ENCODE measurements at regions not wholly inside any gene's neighbourhood (a gene's known extent, or its start where the extent isn't known, plus 50 kb on each side); places are given as distances from the start of the nearest gene placed in this dataset.

- Histone ChIP-seq H3K36me3 (replicated peaks; ENCODE audit: control insufficient read depth, insufficient read depth, low read length) (no peaks in the 10 kb centered on the region), H3K4me3 (ENCODE audit: insufficient read depth, low read depth, low read length) (no peak overlapping the region), H3K27me3 (ENCODE audit: control insufficient read depth, insufficient read depth, low read length) (no peaks in the 10 kb centered on the region; the same call in 1 of the 2 replicates)
- DNase-seq: no peak
Measured at GRCh38 chr13:40319699-40320579, 346.5 kb downstream of the FOXO1 start.

DNA sequence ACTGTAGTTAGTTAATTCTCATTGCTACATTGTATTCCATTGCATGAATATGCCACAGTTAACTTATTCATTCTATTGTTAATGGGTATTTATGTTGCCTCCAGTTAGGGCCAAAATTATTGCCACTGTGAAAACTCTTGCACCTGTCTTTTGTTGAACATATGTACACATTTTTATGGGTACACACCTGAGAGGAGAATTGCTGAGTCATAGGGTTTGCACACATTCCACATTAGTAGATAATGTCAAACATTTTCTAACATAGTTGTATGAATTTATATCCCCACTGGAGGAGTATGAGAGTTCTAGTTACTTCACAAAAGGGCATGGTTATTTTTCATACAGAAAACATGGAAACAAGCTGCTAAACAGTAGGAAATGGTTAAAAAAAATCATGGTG lies 338.4 kb downstream of the FOXO1 start:
- H3K36me3 ChIP-seq (replicated peaks; ENCODE audit: control insufficient read depth, insufficient read depth, low read length): no peaks in the 10 kb centered on the region
- no peak for DNase-seq

DNA sequence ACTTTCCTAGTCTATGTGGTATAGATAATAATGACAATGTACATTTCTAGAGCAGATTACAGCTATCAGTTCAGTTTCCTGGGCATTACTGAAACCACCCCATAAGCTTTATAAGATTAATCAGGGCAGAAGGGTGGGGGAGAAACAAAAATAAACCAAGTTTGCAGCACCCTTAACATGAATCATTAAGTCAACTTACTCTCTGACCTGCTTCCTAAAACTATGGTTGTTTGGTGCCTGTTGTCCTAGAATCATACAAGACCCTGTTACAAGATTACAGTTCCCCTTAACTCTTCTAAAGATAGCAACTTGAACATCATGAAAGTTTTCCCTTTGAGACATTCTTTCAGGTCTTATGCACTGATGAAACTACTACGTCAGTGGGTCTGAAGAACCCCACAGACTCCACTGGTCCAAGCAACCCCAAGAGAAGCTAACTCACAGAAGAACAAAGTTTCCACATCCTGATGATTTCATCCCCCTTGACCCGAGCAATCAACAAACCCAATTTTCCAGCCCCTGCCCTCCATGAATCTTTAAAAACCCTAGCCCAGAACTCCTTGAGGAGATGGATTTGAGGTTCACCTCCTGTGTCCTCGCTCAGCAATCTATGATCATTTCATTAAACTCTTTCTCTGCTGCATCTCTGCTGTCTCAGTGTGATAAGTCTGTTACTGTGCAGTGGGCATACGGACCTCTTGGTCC lies 336.5 kb downstream of the FOXO1 start:
- Histone ChIP-seq H3K27me3 (ENCODE audit: control insufficient read depth, insufficient read depth, low read length) (no peaks in the 10 kb centered on the region), H3K4me3 (ENCODE audit: insufficient read depth, low read depth, low read length) (no peak overlapping the region), H3K36me3 (replicated peaks; ENCODE audit: control insufficient read depth, insufficient read depth, low read length) (no peaks in the 10 kb centered on the region)
- no peak for DNase-seq

More for the DNA sequence above, 338.4 kb downstream of the FOXO1 start:
- Histone ChIP-seq H3K27me3 (ENCODE audit: control insufficient read depth, insufficient read depth, low read length) (no peaks in the 10 kb centered on the region), H3K4me3 (ENCODE audit: insufficient read depth, low read depth, low read length) (no peak overlapping the region)

- DNase-seq: no peak
- H3K27me3 ChIP-seq (ENCODE audit: control insufficient read depth, insufficient read depth, low read length): no peaks in the 10 kb centered on the region
- H3K36me3 ChIP-seq (replicated peaks; ENCODE audit: control insufficient read depth, insufficient read depth, low read length): no peaks in the 10 kb centered on the region
- H3K4me3 ChIP-seq (ENCODE audit: insufficient read depth, low read depth, low read length): no peak overlapping the region
Measured at GRCh38 chr13:40330950-40331349, 335.5 kb downstream of the FOXO1 start.

DNA sequence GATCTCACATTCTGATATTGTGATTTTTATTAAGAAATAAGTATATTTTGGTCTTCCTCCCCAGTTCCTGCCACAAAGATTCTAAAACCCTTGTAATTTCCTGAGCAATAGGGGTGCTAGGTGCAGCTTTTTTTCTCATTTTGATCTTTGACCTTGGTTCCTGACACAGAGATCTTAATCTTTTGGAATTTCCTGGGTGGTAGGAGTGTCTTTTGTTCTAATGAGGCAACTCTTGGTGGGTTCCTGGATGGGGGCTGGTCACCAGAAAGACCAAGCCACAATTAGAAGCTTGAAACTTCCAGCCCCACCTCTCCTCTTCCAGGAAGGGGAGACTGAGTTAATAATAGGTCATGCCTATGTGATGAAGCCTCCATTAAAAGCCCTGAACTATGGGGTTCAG lies 334.6 kb downstream of the FOXO1 start:
- no peaks in the 10 kb centered on the region for H3K36me3 ChIP-seq (replicated peaks; ENCODE audit: control insufficient read depth, insufficient read depth, low read length)
- DNase-seq: no peak
- no peak overlapping the region for H3K4me3 ChIP-seq (ENCODE audit: insufficient read depth, low read depth, low read length)
- no peaks in the 10 kb centered on the region for H3K27me3 ChIP-seq (ENCODE audit: control insufficient read depth, insufficient read depth, low read length)

- Histone ChIP-seq H3K36me3 (replicated peaks; ENCODE audit: control insufficient read depth, insufficient read depth, low read length) (no peaks in the 10 kb centered on the region), H3K4me3 (ENCODE audit: insufficient read depth, low read depth, low read length) (no peak overlapping the region), H3K27me3 (ENCODE audit: control insufficient read depth, insufficient read depth, low read length) (no peaks in the 10 kb centered on the region)
- DNase-seq: no peak
Measured at GRCh38 chr13:40333226-40333625, 333.2 kb downstream of the FOXO1 start.

DNA sequence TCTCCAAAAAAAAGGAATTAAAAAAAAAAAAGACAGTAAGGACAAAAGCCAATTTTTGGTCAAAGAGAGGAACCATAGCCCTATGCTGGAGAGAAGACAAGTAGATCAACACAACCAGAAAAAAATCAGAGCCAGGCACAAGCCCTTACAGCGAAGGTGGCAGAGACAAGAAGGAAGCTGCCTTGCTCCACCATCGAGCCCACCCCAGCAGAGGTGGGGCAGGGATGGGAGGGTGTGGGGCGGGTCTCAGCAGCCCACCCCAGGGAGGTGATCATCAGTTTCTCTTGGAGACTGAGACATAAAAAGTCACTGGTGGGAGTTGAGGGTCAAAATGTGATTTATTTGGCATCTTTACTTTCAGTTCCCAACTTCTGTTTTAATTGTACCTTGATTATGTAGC lies 332.4 kb downstream of the FOXO1 start:
- H3K27me3 ChIP-seq (ENCODE audit: control insufficient read depth, insufficient read depth, low read length): no peaks in the 10 kb centered on the region
- no peaks in the 10 kb centered on the region for H3K36me3 ChIP-seq (replicated peaks; ENCODE audit: control insufficient read depth, insufficient read depth, low read length)
- no peak overlapping the region for H3K4me3 ChIP-seq (ENCODE audit: insufficient read depth, low read depth, low read length)
- no peak for DNase-seq

- H3K36me3 ChIP-seq (replicated peaks; ENCODE audit: control insufficient read depth, insufficient read depth, low read length): no peaks in the 10 kb centered on the region
- no peak overlapping the region for H3K4me3 ChIP-seq (ENCODE audit: insufficient read depth, low read depth, low read length)
- no peaks in the 10 kb centered on the region for H3K27me3 ChIP-seq (ENCODE audit: control insufficient read depth, insufficient read depth, low read length)
- DNase-seq: no peak
Measured at GRCh38 chr13:40334616-40335015, 331.8 kb downstream of the FOXO1 start.

DNA sequence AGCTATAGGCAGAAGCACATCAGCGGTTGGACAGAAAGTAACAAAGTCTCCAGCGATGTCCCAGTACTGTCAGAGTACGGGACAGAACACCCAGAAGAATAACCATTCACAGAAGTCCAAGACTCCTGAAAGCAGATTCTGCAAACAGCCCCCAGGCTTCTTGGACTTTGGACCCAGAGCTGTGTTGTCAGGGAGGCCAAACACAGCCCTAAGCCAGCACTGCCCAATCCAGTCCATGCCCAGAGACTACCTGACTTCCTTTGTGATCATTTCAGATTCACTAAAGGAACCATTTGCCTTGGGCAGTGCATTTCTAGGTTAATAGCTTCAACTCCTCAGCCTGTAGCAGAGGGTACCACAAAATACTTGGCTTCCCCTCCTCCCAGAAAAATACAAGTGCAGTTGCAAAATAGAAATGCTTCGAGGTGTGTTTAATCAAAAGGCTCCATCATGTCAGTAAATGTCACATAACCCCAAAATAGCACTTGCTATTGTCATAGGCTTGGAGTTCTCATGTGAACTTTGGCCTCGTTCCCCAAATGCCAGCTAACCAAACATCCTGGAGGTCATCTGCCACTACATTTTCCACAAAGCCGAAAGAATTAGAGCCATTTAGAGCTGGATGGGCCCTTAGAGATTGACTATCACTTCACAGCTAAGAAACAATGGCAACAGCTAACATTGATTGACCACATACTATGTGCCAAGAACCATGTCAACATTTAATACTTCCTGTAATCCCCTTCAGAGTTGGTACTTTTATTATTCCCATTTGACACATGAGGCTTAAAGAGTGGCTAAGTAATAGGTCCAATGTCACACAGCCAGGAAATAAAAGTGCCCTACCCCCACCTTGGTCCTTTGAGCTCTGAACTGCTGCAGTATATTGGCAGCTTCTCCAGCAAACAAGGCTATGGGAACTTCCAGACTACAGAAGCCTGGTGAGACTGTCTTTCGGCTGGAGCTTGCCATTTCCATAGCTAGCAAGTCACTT lies 329.9 kb downstream of the FOXO1 start:
- H3K36me3 ChIP-seq (replicated peaks; ENCODE audit: control insufficient read depth, insufficient read depth, low read length): no peaks in the 10 kb centered on the region
- no peak overlapping the region for H3K4me3 ChIP-seq (ENCODE audit: insufficient read depth, low read depth, low read length)
- H3K27me3 ChIP-seq (ENCODE audit: control insufficient read depth, insufficient read depth, low read length): no peaks in the 10 kb centered on the region
- DNase-seq: no peak

- Histone ChIP-seq H3K4me3 (ENCODE audit: insufficient read depth, low read depth, low read length) (no peak overlapping the region), H3K36me3 (replicated peaks; ENCODE audit: control insufficient read depth, insufficient read depth, low read length) (no peaks in the 10 kb centered on the region), H3K27me3 (ENCODE audit: control insufficient read depth, insufficient read depth, low read length) (no peaks in the 10 kb centered on the region)
- no peak for DNase-seq
Measured at GRCh38 chr13:40337651-40338050, 328.8 kb downstream of the FOXO1 start.

DNA sequence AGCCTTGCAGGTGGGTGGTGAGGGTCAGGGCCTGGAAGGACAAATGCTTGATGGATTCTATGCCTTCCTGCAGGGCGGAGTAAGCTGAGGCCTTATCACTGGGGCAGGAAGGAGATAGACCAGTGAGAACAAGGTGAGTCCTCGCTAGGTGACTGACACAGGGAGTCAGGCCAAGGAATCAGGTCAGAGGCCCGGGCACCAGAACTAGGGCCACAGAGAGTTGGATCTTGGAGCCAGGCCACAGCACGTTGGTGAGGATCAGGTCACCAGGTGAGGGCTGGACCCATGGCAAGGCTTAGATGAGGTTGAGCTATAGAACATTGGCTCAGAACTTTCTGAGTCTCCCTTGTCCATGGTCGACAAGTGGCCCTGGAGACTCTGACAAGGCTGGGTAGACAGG lies 328.2 kb downstream of the FOXO1 start:
- H3K36me3 ChIP-seq (replicated peaks; ENCODE audit: control insufficient read depth, insufficient read depth, low read length): no peaks in the 10 kb centered on the region
- DNase-seq: no peak
- H3K27me3 ChIP-seq (ENCODE audit: control insufficient read depth, insufficient read depth, low read length): no peaks in the 10 kb centered on the region
- no peak overlapping the region for H3K4me3 ChIP-seq (ENCODE audit: insufficient read depth, low read depth, low read length)

DNA sequence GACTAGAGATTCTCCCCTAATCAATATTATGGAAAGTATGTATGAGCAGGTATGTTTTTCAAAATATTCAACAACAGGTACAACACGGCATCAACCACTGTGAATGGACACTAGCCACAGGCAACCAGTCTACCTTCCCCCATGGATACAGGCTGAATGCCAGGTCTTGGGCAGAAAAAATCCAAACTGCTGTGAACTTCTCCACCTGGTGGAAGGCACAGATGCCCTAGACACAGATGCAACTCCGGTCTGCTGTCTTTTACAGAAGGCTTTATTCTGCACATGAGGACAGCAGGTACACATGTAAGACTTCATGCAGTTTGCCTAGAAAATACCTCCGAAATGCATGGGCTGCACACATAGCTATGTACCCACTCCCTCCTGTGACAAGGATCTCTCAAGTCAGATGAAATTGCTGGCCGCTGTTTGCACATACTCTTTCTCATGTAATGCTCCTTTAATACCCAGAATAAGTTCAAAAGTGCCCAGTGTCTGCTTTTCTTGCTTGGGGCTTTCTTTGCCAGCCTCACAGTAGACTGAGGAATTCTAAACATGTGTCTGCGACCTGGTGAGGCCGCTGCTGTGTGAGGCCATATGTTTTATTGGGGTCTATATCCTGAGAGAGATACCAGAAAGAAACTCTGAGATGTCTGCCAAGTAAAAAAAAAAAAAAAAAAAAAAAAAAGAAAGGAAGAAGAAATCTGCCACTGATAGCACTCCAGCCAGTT lies 325.9 kb downstream of the FOXO1 start:
- no peaks in the 10 kb centered on the region for H3K36me3 ChIP-seq (replicated peaks; ENCODE audit: control insufficient read depth, insufficient read depth, low read length)
- no peak overlapping the region for H3K4me3 ChIP-seq (ENCODE audit: insufficient read depth, low read depth, low read length)
- H3K27me3 ChIP-seq (ENCODE audit: control insufficient read depth, insufficient read depth, low read length): no peaks in the 10 kb centered on the region
- DNase-seq: no peak

DNA sequence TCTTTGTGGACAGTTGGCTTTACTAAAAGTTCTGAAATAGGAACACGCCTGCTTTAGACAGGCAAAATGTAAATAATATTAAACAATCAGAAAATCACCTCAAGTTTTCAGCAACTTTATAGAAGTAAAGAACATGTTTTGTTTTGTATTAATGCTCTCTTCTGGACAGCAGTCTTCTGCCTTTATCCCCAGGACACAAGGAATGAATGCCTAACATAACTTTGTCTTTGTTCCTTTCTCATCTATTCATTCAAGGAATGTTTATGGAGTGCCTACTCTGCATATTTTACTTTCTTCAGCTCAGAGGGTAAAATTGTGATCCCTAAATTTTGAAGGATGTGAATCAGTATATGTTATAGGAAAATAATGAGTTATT lies 325.4 kb downstream of the FOXO1 start:
- no peaks in the 10 kb centered on the region for H3K27me3 ChIP-seq (ENCODE audit: control insufficient read depth, insufficient read depth, low read length)
- H3K4me3 ChIP-seq (ENCODE audit: insufficient read depth, low read depth, low read length): no peak overlapping the region
- no peaks in the 10 kb centered on the region for H3K36me3 ChIP-seq (replicated peaks; ENCODE audit: control insufficient read depth, insufficient read depth, low read length)
- DNase-seq: no peak

DNA sequence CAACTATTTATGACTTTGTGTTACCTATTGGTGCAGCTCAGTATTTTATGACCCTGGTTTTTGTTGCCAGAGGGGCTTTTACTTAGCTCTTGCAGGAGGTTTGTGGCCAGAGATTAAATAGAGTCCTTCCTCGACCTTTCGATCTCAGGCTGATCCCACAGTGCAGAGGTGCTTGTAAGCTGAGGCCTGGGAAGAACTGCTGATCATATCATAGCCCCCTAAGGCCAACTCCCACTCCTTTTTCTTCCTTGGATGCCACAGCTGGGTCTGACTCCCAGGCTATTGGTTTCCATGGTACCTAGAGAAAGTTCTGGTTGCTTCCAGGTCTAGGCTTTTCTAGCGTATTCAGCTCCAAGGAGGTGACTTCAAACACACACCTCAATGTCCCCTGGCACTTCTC lies 324.9 kb downstream of the FOXO1 start:
- DNase-seq: no peak
- Histone ChIP-seq H3K27me3 (ENCODE audit: control insufficient read depth, insufficient read depth, low read length) (no peaks in the 10 kb centered on the region), H3K36me3 (replicated peaks; ENCODE audit: control insufficient read depth, insufficient read depth, low read length) (no peaks in the 10 kb centered on the region), H3K4me3 (ENCODE audit: insufficient read depth, low read depth, low read length) (no peak overlapping the region)
